ENCODE measurements at regions not wholly inside any gene's neighbourhood (a gene's known extent, or its start where the extent isn't known, plus 50 kb on each side); places are given as distances from the start of the nearest gene placed in this dataset.

- TF ChIP-seq CTCF (IDR thresholded peaks at IDR 0.05), result no peak
- intact Hi-C loops (cut with micrococcal nuclease), result loop anchor here in 1 of 2 donors (10.0 kb wide), 1 partner anchor 1058 kb away; no protein-coding TSS in a partner anchor
- H3K36me3 Mint-ChIP-seq, result no peaks in the 10 kb centered on the region
- no peak for DNase-seq
- no peak overlapping the region for H3K9ac ChIP-seq (ENCODE audit: insufficient read depth, low read length, poor library complexity, severe bottlenecking)
- no peak overlapping the region for H3K27ac Mint-ChIP-seq
- peaks cover 2 to 10% (median 8%) of the 10 kb centered on the region in 7 donors for H3K9me3 Mint-ChIP-seq
- no peak overlapping the region for H3K4me3 ChIP-seq (replicated peaks in 1 of 3; ENCODE audit: low read depth in 2 of 3, low read length in 3 of 3)
- 100% methylated on average over 1 of the region's 3 CpGs for WGBS (ENCODE audit: insufficient coverage)
- no peak overlapping the region for H2AFZ ChIP-seq (ENCODE audit: insufficient read depth, low read depth, low read length, poor library complexity, severe bottlenecking)
- no peaks in the 10 kb centered on the region for H3K4me1 ChIP-seq (ENCODE audit: control insufficient read depth in 1 of 2, insufficient read depth in 2 of 2, low read length in 2 of 2)
- H3K27ac ChIP-seq (ENCODE audit: low read depth in 1 of 2, low read length in 2 of 2), result no peak overlapping the region
- no peak overlapping the region for H3K4me3 Mint-ChIP-seq
- no peaks in the 10 kb centered on the region for H4K20me1 ChIP-seq (ENCODE audit: insufficient read depth, low read length)
- no peaks in the 10 kb centered on the region for H3K79me2 ChIP-seq (ENCODE audit: insufficient read depth, low read length)
- H3K27me3 Mint-ChIP-seq (ENCODE audit: low read depth in 3 of 3), result peaks cover 0 to 2% (median 0%) of the 10 kb centered on the region in 3 donors
- no peaks in the 10 kb centered on the region for H3K27me3 ChIP-seq (ENCODE audit: control insufficient read depth in 2 of 2, insufficient read depth in 2 of 2, low read length in 2 of 2)
- H3K4me2 ChIP-seq (replicated peaks; ENCODE audit: extremely low read depth, low read length, poor library complexity, severe bottlenecking), result no peak overlapping the region
- H3K4me1 Mint-ChIP-seq, result no peaks in the 10 kb centered on the region
- no peaks in the 10 kb centered on the region for H3K36me3 ChIP-seq (replicated peaks in 1 of 2; ENCODE audit: control insufficient read depth in 1 of 2, insufficient read depth in 2 of 2, low read length in 2 of 2)
- H3K9me3 ChIP-seq (replicated peaks in 1 of 2; ENCODE audit: control insufficient read depth in 1 of 2, insufficient read depth in 1 of 2, low read length in 2 of 2), result peaks cover 0 to 10% of the 10 kb centered on the region in 2 donors
Measured at GRCh38 chr10:30756896-30757295, 127.3 kb upstream of the LYZL2 start.

- Mint-ChIP-seq H3K36me3 (no peaks in the 10 kb centered on the region), H3K27me3 (ENCODE audit: low read depth in 3 of 3) (peaks cover 0 to 2% (median 1%) of the 10 kb centered on the region in 3 donors), H3K4me1 (peaks cover under 1% of the 10 kb centered on the region), H3K27ac (peak overlapping the region in 1 of 7 donors; percentile 37), H3K9me3 (peaks cover 2 to 6% (median 3%) of the 10 kb centered on the region in 7 donors), H3K4me3 (no peak overlapping the region)
- Histone ChIP-seq H3K27me3 (ENCODE audit: control insufficient read depth in 2 of 2, insufficient read depth in 2 of 2, low read length in 2 of 2) (no peaks in the 10 kb centered on the region), H3K36me3 (replicated peaks in 1 of 2; ENCODE audit: control insufficient read depth in 1 of 2, insufficient read depth in 2 of 2, low read length in 2 of 2) (no peaks in the 10 kb centered on the region), H3K79me2 (ENCODE audit: insufficient read depth, low read length) (no peaks in the 10 kb centered on the region), H3K9me3 (replicated peaks in 1 of 2; ENCODE audit: control insufficient read depth in 1 of 2, insufficient read depth in 1 of 2, low read length in 2 of 2) (peaks cover 0 to 3% of the 10 kb centered on the region in 2 donors), H2AFZ (ENCODE audit: insufficient read depth, low read depth, low read length, poor library complexity, severe bottlenecking) (no peak overlapping the region), H3K4me3 (replicated peaks in 1 of 3; ENCODE audit: low read depth in 2 of 3, low read length in 3 of 3) (no peak overlapping the region), H4K20me1 (ENCODE audit: insufficient read depth, low read length) (no peaks in the 10 kb centered on the region), H3K4me1 (ENCODE audit: control insufficient read depth in 1 of 2, insufficient read depth in 2 of 2, low read length in 2 of 2) (no peaks in the 10 kb centered on the region), H3K4me2 (replicated peaks; ENCODE audit: extremely low read depth, low read length, poor library complexity, severe bottlenecking) (no peak overlapping the region), H3K9ac (ENCODE audit: insufficient read depth, low read length, poor library complexity, severe bottlenecking) (no peak overlapping the region), H3K27ac (ENCODE audit: low read depth in 1 of 2, low read length in 2 of 2) (no peak overlapping the region)
- no peak for DNase-seq
- no peak for TF ChIP-seq CTCF (IDR thresholded peaks at IDR 0.05)
- intact Hi-C loops (cut with micrococcal nuclease), result loop anchor here in 1 of 2 donors (10.0 kb wide), 1 partner anchor 1059 kb away; no protein-coding TSS in a partner anchor
- no CpG with 5 or more reads among the region's 2 CpGs for WGBS (ENCODE audit: insufficient coverage)
Measured at GRCh38 chr10:30756151-30756550, 126.6 kb upstream of the LYZL2 start.

Measured in CD14-positive monocyte (primary cell).